Skin epidermis (tissue), 12 donors: ENCODE measurements at regions not wholly inside any gene's neighbourhood (a gene's known extent, or its start where the extent isn't known, plus 50 kb on each side); places are given as distances from the start of the nearest gene placed in this dataset.

Experiments
- H3K27ac ChIP-seq, 21 experiments: fragments of 200-600 bp; sonication (generic) in 11 of 21; one replicate each; pipeline ENCODE4 v1.5.0; 2020; ENCODE audit warnings: mild to moderate bottlenecking in 3 of 21, inconsistent platforms in 2 of 21, moderate library complexity in 2 of 21
- H3K4me3 ChIP-seq, 7 experiments: fragments of 200-600 bp; sonication (generic) in 2 of 7; one replicate each; pipeline ENCODE4 v1.5.0; 2020; ENCODE audit warnings: inconsistent platforms in 2 of 7, mild to moderate bottlenecking in 2 of 7, moderate library complexity in 1 of 7

DNA sequence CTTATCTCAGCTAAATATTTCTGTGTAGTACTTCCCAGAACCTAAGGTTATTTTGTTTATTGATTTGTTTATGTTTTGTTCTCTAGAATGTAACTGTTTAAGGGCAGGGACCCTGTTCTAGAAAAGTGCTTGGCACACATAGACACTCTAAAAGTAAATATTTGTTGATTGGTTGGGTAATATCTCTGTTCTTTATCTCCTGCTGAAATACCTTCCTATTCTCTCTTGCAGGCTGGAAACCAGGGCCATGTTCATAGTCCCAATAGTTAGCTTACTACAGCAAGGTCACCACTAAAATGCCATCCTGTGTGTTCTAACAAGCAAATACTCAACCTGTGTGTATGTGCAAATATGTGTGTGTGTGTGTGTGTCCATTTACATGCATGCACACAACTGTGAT is 375.6 kb upstream of the MEIS1 start:
- Histone ChIP-seq H3K27ac (no peak overlapping the region), H3K4me3 (no peak overlapping the region)

DNA sequence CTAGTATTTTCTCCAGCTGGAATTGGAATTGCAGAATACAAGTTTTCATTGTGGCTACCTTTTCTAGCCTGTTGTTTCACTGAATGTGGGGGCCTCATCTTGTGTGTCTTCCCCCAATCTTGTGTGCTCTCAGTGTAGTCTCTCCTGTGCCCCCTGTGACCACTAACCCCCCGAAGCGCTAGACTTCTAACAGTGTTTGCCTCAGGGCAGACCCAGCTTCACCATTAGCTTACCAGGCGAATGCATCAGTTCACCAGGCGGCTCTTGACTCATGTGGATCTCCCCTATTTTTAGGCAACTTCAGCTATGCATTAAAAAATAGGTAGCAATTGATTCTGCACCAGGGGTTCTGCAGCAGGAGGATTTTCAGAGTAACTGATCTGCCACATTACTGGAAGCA is 376.2 kb upstream of the MEIS1 start:
- H3K27ac ChIP-seq: no peak overlapping the region
- H3K4me3 ChIP-seq: no peak overlapping the region

DNA sequence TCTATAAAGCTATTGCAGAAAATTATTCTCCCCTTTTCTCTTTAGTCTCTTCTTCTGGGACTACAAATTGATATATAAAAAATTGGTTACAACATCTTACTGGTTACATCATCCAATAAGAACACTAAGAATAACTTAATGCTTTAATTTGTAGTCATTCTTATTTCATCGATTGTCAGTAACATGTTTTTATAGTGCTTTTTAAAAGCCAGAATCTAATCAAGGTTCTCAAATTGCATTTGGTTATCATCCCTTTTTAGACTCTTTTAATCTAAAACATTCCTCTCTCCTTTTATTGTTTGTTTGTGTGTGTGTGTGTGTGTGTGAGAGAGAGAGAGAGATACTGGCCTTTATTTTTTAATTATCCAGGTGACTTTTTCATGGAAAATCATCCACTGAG is 377.1 kb upstream of the MEIS1 start:
- no peak overlapping the region for H3K27ac ChIP-seq
- H3K4me3 ChIP-seq: no peak overlapping the region

DNA sequence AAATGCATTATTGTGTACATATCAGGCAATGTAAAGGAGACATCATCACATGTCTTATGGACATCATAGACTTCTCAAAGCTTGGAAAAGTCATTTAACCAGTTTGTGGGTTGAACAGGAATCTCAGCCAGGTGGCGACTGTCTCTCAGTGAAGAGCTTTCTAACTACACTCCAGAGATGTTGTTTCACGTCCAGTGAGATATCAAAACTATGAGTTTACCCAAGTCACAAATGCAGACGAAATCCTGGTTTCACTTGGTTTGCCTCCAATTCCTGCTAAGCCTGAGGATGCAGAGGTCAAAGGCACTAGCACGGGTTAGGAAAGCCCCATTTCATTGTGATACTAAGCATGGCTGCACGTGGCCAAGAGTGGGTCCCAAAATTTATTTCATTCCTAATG is 384.5 kb upstream of the MEIS1 start:
- H3K4me3 ChIP-seq: no peak overlapping the region

DNA sequence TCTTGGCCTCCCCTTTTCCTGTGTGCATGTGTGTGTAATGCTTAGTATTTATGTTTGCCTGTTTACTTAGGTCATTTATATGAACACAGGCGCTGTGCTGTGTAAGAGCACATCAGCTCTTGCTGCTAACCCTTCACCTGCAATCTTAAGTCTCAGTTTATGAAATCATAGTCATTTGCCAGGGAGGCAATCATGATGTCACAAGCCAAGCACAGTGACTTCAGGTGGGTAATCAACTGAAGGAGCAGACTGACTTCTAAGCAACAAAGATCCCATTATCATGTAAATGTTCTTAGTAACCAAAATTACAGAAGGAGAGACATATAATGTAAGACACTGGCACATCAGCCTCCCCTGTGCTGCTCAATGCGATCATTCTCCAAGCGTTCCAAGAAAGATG is 386.3 kb upstream of the MEIS1 start:
- H3K4me3 ChIP-seq: no peak overlapping the region
- H3K27ac ChIP-seq: no peak overlapping the region

More for the DNA sequence above, 384.5 kb upstream of the MEIS1 start:
- H3K27ac ChIP-seq: no peak overlapping the region

DNA sequence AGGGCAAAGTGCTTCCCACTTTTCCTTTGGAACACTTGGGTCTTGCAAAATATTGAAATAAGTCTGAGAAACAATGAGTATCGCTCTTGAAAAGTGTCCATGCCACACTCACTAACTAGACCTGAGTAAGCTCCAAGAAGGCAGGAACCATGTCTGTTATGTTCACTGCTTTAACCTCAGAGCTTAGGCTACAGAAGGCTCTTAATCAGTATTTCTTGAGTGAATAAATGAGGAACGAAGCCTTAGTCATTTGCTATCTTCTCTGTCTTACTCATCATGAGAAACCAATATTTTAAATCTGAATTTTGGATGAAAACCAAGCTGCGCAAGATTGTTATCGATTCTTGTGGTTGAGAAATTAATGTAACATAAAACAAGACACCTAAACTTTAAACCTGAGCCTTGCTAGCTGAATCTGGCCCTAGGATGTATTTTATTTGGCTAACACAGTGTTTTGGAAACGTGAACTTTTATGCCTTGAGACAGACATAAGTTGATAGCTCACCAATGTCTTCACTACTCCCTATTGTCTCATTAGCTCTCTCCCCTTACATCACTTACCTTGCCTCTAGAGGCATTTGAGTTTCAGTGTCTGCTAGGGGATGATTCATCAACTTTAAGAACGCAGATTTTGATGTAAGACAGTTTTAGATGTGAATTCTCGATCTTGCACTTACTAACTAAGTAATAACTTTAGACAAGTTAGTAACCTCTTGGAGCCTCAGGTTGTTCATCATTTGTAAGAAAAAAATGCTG is 392.8 kb upstream of the MEIS1 start:
- Histone ChIP-seq H3K27ac (no peak overlapping the region), H3K4me3 (no peak overlapping the region)

DNA sequence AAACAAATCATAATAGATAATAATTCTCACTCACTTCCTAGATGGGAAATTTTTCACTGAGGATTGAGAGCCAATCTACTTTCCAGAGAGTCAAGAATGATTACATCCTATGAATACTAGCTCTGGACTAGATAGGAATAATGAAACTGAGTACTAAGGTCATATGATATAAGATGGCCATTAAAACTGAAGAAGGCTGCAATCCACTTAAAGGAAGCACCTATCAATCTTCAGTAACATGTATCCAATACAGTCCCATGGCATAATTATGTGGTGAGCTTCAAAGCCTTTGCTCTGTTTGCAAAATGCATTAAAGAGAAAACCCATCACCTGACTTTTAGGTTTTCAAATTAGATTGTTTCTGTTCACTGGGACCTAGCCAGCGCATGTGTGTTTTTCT is 398.0 kb upstream of the MEIS1 start:
- Histone ChIP-seq H3K4me3 (no peak overlapping the region), H3K27ac (no peak overlapping the region)

DNA sequence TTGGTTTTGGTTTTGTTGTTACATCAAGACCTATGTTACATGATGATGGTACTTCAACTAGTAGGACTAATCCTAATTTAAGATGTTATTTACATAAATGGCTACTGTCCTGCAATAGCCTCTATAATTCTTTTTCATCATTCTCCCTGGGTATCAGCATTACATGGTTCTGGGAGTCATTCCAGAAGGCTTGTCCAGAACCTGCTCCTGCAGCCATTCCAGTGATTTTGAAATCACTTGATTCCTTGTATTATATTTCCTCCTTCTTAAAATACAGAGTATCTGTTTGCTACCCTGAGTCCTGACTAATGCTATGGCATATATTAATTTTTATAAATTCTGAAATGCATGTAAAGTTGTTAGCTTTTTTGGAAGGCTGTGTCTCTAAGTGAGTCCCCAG is 400.5 kb upstream of the MEIS1 start:
- H3K27ac ChIP-seq: no peak overlapping the region
- H3K4me3 ChIP-seq: no peak overlapping the region

DNA sequence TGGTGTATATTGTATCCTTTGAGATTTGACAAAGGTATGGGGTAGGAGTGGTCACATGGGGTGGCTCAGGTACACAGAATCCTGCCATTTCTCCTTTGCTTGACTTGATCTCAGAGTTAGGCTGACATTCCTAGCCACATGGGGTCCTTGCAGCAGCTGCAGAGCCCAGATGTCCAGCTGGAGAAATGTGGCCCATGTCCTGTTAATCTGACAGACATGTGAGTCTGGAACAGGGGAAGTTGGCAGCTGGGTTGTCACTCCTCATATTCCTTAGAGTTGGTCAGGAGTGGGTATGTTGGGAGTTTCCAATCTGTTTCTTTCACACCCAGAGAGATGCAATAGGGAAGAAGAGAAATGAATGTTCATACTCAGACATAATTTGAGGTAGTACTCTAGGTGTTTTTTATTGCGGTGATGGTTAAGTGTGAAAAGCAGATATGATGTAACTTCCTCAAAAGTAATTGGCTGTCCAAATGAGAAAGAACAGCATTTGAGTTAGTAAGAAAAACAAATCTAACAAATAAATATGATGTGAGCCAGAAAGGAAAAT is 402.6 kb upstream of the MEIS1 start:
- Histone ChIP-seq H3K27ac (no peak overlapping the region), H3K4me3 (no peak overlapping the region)

DNA sequence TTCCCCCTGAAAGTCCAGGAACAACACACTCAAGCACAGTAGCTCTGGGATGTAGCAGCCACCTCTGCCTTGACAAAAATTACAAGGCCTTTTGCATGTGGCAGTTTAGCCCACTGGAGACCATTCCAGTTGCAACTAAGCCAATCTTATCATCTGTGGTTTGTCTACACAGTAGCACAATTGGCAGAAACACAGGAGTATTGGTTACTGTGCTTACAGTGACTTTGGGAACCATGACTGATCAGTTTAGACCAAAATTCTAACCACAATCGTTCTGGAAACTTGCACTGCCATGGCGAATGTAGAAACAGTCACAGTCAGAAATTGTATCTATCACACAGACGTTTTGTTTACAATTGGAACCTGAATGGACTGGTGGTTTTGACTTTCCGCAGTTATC is 403.7 kb upstream of the MEIS1 start:
- H3K27ac ChIP-seq: no peak overlapping the region
- no peak overlapping the region for H3K4me3 ChIP-seq

DNA sequence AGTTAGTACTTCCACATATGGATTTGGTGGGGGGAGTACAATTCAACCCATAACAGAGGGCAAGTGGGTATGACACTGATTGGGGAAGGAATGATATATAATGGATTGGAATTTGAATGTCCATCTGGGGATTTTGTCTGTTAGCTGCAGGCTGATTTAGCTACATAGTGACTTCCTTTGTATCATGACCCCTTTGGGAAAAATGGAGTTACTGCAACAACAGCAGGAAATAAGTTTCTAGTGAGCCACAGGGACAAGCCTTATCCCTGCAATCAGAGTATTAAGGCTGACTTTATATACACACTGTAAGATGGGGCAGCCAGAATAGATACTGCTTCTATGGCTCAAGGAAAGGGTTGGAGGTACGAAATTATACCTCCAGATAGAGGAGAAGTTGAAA is 404.4 kb upstream of the MEIS1 start:
- Histone ChIP-seq H3K27ac (no peak overlapping the region), H3K4me3 (no peak overlapping the region)

DNA sequence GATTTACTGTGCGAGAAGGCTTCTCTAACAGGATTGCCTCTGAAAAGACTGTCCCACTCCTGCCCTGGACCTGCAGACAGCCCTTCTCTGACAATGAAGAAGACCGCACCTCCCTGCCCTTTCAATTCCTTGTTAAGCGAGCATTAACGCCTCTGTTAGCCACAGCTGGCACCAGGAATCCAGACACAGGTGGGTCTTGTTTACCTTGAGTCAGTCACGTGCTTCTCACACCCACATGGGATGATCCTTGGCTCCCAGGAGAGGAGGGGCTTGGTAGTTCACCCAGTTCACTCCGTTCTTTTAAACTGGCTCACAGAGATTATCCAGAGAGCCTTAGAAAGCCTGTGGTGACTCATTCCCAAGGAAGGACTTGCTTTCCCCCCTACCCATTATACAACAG is 410.5 kb upstream of the MEIS1 start:
- no peak overlapping the region for H3K27ac ChIP-seq

DNA sequence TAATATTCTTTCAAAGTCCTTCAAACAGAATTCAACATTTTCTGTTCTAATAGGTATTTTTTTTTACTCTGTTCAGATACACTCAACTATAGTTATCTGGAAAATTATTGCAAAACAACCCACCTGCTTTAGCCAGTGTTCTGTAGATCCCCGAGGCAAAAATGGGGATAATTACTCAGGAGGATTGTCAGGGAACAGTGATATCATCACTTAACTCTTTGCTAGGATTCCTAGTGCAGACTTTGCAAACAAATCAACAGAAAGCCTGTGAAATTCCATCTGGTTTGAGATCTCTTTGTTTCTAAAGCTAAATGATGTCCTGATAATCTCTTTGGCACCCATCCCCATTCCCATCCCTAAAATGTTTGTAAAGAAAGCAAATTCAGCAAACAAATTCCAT is 413.6 kb upstream of the MEIS1 start:
- Histone ChIP-seq H3K4me3 (no peak overlapping the region), H3K27ac (no peak overlapping the region)

More for the DNA sequence above, 410.5 kb upstream of the MEIS1 start:
- no peak overlapping the region for H3K4me3 ChIP-seq

DNA sequence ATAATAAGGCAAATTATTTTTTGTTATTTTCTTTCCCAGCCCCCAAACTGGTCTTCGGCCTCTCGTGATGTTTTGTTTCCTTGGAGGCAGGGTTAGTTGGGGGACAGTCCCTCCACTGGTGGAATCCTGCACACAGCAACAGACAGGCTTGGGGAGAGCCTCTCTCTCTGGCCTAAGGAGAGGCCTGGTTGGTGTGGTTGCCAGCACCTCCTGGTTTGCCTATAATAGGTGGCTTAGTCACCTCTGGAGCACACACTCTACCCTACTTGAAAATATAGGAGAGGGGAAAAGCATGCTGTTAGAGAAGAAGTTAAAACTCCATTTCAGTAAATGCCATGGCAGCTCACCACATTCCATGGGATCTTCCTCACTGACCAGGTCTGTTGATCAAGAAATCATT is 417.2 kb upstream of the MEIS1 start:
- no peak overlapping the region for H3K27ac ChIP-seq
- H3K4me3 ChIP-seq: no peak overlapping the region

DNA sequence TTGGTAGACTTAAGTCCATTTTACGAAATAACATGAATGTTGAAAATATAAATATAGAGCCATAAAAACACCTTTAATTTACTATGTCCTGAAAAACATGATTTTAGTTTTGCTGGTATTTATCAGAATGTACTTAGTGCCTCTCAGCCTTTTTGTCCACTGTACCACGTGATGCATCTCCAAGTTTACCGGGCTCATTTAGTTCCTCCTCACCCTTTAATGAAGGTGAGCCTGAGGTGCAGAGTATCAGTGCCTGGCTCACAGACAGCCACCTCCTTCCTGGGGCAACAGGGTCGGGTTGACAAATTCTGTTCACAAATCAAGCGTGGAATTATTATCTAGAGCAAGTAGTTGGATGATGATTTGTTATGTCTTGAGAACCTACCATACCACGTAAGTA is 420.5 kb upstream of the MEIS1 start:
- Histone ChIP-seq H3K4me3 (no peak overlapping the region), H3K27ac (no peak overlapping the region)

DNA sequence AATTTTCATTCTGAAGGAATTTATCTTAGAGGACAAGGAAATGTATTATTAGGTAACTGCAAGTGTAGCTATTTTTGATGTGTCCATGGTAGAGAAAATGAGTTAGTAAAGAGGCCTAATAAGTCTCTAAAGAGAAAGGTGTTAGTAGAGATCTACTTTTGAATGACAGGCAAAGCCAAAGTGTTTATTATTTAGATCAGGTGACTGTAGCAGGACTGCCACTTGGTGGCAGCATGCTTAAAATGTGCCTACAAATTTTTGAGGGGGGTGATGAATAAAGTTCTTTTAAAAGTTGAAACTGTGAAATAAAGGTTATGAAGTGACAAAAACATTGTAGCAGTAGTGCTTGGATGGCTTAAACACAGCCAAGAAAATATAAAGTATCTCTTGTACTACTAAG is 421.5 kb upstream of the MEIS1 start:
- H3K27ac ChIP-seq: no peak overlapping the region
- H3K4me3 ChIP-seq: no peak overlapping the region

DNA sequence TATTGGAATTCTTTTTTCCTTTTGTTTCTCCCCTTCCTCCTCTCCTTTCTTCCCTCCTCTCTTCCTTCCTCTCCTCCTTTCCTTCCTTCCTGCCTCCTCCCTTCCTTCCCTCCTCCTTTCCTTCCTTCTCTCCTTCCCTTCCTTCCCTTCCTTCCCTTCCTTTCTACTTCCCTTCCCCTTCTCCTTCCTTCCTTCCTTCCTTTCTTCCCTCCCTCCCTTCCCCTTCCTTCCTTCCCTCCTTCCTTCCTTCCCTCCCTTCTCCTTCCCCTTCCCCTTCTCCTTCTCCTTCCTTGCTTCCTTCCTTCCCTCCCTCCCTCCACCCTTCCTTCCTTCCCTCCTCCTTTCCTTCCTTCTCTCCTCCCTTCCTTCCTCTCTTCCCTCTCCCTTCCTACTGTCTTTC is 431.0 kb upstream of the MEIS1 start:
- no peak overlapping the region for H3K27ac ChIP-seq
- no peak overlapping the region for H3K4me3 ChIP-seq

DNA sequence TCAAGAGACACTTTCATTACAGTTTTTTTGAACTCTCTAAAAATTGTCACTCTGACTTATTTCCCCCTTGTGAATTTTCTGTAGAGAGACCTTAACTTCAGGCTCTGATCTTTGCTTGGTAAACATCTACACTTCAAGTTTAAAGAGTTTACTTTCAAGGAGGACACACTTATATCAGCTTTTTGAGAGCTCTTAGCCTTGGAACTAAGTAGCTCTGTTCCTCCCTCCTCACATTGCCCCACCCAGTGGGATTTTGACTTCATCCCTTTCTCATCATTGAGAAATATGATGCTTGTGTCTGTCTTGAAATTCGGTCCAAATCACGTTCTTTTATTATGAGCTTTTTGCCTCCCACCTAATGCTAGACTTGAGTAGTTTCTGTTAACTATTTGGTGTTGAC is 433.4 kb upstream of the MEIS1 start:
- peak overlapping the region in 4 of 21 experiments; percentile 39 to 71 (median 60) for H3K27ac ChIP-seq
- H3K4me3 ChIP-seq: no peak overlapping the region

DNA sequence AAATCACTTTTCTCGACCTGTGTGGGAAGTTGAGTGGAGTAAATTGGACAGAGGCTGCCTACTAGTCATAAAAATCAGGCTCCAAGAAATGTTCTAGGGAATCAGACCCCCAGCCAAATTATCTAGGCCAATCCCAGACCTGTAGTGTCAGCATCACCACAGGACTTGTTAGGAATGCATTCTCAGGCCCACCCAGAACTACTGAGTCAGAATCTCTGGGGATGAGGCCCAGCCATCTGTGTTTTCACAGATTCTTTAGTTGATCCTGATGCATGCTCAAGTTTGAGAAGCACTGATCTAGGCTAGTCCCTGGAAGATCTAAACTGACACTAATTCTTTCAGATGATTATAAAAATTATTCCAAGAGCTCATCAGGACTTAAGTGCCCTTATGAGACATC is 434.0 kb upstream of the MEIS1 start:
- H3K27ac ChIP-seq: peak overlapping the region in 4 of 21 experiments; percentile 13 to 71 (median 44)
- no peak overlapping the region for H3K4me3 ChIP-seq

DNA sequence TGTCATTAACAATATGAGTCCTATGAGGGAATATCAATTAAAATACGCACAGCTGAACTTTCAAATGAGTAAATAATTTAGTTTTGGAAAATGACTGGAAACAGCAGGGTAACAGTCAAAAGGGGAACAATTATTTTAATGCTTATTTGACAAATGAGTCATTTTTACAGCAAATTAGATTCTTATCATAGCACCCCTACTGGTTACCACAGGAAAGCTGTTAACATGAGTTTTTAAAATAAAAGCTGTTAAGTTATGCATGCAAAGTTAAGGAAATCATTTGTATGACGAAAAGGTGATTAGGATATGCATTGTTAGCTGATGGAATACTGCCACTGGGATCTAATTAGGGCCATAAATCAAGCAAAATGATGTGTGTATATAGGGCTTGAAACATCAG is 435.1 kb upstream of the MEIS1 start:
- H3K27ac ChIP-seq: no peak overlapping the region

DNA sequence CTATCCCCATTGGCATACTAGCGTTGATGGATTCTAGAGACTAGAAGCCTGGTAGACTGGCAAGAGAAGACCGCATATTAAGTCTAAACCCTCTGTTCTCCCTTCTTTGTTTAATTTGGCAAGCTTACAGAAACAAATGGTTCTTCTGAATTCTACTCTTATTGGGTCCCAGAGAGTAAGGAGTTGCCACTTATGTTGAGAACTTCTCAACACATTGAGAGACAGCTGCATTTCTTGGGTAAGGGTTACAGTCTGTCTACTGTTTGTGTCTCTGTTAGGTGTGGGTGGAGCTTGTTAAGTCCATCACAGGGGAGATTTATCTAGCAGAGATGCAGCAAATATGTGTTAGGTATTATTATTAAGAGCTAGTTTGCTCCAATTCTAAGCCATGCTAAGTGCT is 435.8 kb upstream of the MEIS1 start:
- Histone ChIP-seq H3K27ac (no peak overlapping the region), H3K4me3 (no peak overlapping the region)

More for the DNA sequence above, 435.1 kb upstream of the MEIS1 start:
- no peak overlapping the region for H3K4me3 ChIP-seq

DNA sequence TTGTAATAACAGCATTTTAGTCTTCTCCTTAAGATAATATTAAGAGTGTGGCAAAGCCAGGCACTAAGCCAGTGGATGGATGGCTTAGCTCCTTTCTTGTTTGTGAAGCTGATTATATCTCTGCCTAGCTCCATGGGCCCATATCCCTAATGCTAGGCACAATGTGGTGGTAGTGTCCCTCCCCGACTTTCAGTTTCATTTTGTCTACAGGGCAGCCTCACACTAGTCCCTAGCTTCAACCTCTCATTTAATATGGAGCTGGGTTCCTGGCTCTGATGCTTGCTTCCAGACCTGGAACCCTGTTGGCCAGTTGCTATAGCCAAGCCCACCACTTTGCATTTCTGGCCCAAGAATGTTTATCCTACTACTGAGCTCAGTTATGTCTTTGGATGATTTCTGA is 437.0 kb upstream of the MEIS1 start:
- Histone ChIP-seq H3K4me3 (no peak overlapping the region), H3K27ac (no peak overlapping the region)
